ENCODE measurements at regions not wholly inside any gene's neighbourhood (a gene's known extent, or its start where the extent isn't known, plus 50 kb on each side); places are given as distances from the start of the nearest gene placed in this dataset.

DNA sequence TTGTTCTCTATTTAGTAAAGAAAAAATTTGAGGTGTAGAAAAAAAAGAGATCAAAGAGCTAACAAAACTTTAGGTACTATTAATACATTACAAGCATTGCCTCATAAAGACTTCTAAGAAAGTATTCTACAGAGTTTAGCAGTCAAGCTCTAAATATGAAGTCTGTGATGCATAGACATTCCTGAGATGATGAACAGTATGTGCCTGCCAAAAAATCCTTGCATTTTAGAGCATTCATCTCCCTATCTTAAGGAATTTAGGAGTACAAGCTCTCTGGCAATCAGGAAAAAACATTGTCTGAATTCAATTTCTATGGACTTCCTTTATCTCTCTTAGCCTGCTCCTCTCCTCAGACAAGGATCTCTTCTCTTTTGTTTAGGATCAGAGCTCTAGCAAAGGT, 202.6 kb upstream of the LRFN5 start:
- Histone ChIP-seq H2AK5ac (ENCODE audit: low read length) (no peak overlapping the region), H2BK120ac (ENCODE audit: low read depth, low read length) (no peak overlapping the region), H4K8ac (ENCODE audit: low read depth, low read length) (no peak overlapping the region), H3K27me3 (ENCODE audit: insufficient read depth, low read length, poor library complexity) (no peaks in the 10 kb centered on the region), H3K4me3 (ENCODE audit: low read length) (no peak overlapping the region), H3K56ac (ENCODE audit: low read length) (no peak overlapping the region), H3K4me2 (ENCODE audit: low read length) (no peak overlapping the region), H3K23ac (ENCODE audit: low read length) (no peak overlapping the region), H3K9ac (ENCODE audit: low read length) (no peak overlapping the region), H3K18ac (ENCODE audit: low read length) (no peak overlapping the region), H3K4ac (ENCODE audit: low read depth, low read length) (no peak overlapping the region), H2BK15ac (replicated peaks; ENCODE audit: low read depth) (no peak overlapping the region), H4K5ac (ENCODE audit: low read length) (no peak overlapping the region), H3K79me1 (ENCODE audit: low read length) (no peaks in the 10 kb centered on the region), H3K27ac (ENCODE audit: low read depth, low read length) (no peak overlapping the region), H3K79me2 (ENCODE audit: control insufficient read depth, insufficient read depth, low read length) (no peaks in the 10 kb centered on the region), H3K4me1 (ENCODE audit: control insufficient read depth, low read depth, low read length) (peaks cover 2% of the 10 kb centered on the region), H2BK5ac (ENCODE audit: low read length) (no peak overlapping the region), H3K36me3 (ENCODE audit: control insufficient read depth, insufficient read depth, low read length) (no peaks in the 10 kb centered on the region)
- no peak for DNase-seq

DNA sequence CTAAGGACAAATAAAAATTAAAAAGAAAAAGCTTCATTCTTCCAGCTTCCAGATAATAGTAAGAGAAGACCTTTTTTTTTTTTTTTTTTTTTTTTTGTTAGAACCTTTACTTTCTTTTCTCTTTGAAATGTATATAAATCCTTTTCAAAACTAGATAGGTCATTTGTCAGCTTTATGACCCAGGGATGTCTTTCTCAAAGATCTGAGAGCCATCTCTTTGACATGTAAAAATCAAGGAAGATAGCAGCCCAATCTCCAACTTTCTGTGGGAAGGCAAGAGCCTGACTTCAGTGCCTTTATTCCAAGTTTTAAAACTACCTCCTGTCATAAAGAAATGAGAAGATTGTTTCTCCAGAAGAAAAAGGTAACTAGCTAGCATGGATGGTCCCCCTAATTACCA, 203.3 kb upstream of the LRFN5 start:
- Histone ChIP-seq H2BK120ac (ENCODE audit: low read depth, low read length) (no peak overlapping the region), H3K36me3 (ENCODE audit: control insufficient read depth, insufficient read depth, low read length) (no peaks in the 10 kb centered on the region), H3K9ac (ENCODE audit: low read length) (no peak overlapping the region), H3K27me3 (ENCODE audit: insufficient read depth, low read length, poor library complexity) (no peaks in the 10 kb centered on the region), H3K4me1 (ENCODE audit: control insufficient read depth, low read depth, low read length) (peaks cover 2% of the 10 kb centered on the region), H3K79me1 (ENCODE audit: low read length) (no peaks in the 10 kb centered on the region), H3K4me2 (ENCODE audit: low read length) (no peak overlapping the region), H3K23ac (ENCODE audit: low read length) (no peak overlapping the region), H3K4me3 (ENCODE audit: low read length) (no peak overlapping the region), H3K18ac (ENCODE audit: low read length) (no peak overlapping the region), H2BK5ac (ENCODE audit: low read length) (no peak overlapping the region), H3K56ac (ENCODE audit: low read length) (no peak overlapping the region), H4K8ac (ENCODE audit: low read depth, low read length) (no peak overlapping the region), H3K79me2 (ENCODE audit: control insufficient read depth, insufficient read depth, low read length) (no peaks in the 10 kb centered on the region), H3K4ac (ENCODE audit: low read depth, low read length) (no peak overlapping the region), H2BK15ac (replicated peaks; ENCODE audit: low read depth) (no peak overlapping the region), H4K5ac (ENCODE audit: low read length) (no peak overlapping the region), H3K27ac (ENCODE audit: low read depth, low read length) (no peak overlapping the region), H2AK5ac (ENCODE audit: low read length) (no peak overlapping the region)
- peak; percentile 17 for DNase-seq

DNA sequence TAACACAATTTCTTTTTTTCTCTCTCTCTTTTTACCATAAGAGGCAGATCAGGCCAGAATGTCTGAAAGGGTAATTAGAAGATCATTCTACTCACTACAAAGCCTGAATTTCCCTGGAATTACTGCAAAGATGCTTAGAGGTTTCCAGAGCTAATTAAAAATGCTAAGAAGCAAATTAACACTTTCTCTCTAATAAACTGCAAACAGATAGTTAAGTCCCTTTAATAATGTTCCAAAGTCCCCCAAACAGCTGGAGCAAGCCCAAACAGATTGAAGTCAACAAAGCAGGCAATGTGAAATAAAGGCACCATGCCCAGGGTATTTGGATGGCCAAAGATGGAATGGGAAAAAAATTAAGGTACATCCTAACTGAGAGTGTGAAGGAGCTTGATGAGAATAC, 208.8 kb upstream of the LRFN5 start:
- Histone ChIP-seq H3K56ac (ENCODE audit: low read length) (no peak overlapping the region), H3K79me1 (ENCODE audit: low read length) (no peaks in the 10 kb centered on the region), H3K4me1 (ENCODE audit: control insufficient read depth, low read depth, low read length) (peaks cover 2% of the 10 kb centered on the region), H3K36me3 (ENCODE audit: control insufficient read depth, insufficient read depth, low read length) (no peaks in the 10 kb centered on the region), H3K23ac (ENCODE audit: low read length) (no peak overlapping the region), H3K18ac (ENCODE audit: low read length) (no peak overlapping the region), H2AK5ac (ENCODE audit: low read length) (no peak overlapping the region), H3K4ac (ENCODE audit: low read depth, low read length) (no peak overlapping the region), H2BK15ac (replicated peaks; ENCODE audit: low read depth) (no peak overlapping the region), H2BK5ac (ENCODE audit: low read length) (no peak overlapping the region), H3K9ac (ENCODE audit: low read length) (no peak overlapping the region), H4K5ac (ENCODE audit: low read length) (no peak overlapping the region), H3K4me3 (ENCODE audit: low read length) (no peak overlapping the region), H3K4me2 (ENCODE audit: low read length) (no peak overlapping the region), H3K79me2 (ENCODE audit: control insufficient read depth, insufficient read depth, low read length) (no peaks in the 10 kb centered on the region), H3K27ac (ENCODE audit: low read depth, low read length) (no peak overlapping the region), H3K27me3 (ENCODE audit: insufficient read depth, low read length, poor library complexity) (no peaks in the 10 kb centered on the region), H4K8ac (ENCODE audit: low read depth, low read length) (no peak overlapping the region), H2BK120ac (ENCODE audit: low read depth, low read length) (no peak overlapping the region)
- DNase-seq, result no peak

- Histone ChIP-seq H3K36me3 (ENCODE audit: control insufficient read depth, insufficient read depth, low read length) (no peaks in the 10 kb centered on the region), H3K27me3 (ENCODE audit: insufficient read depth, low read length, poor library complexity) (no peaks in the 10 kb centered on the region), H3K27ac (ENCODE audit: low read depth, low read length) (no peak overlapping the region), H3K4ac (ENCODE audit: low read depth, low read length) (no peak overlapping the region), H3K18ac (ENCODE audit: low read length) (no peak overlapping the region), H3K56ac (ENCODE audit: low read length) (no peak overlapping the region), H4K8ac (ENCODE audit: low read depth, low read length) (no peak overlapping the region), H3K9ac (ENCODE audit: low read length) (no peak overlapping the region), H2BK5ac (ENCODE audit: low read length) (no peak overlapping the region), H2BK120ac (ENCODE audit: low read depth, low read length) (no peak overlapping the region), H3K4me1 (ENCODE audit: control insufficient read depth, low read depth, low read length) (peaks cover 2% of the 10 kb centered on the region), H4K5ac (ENCODE audit: low read length) (no peak overlapping the region), H3K79me1 (ENCODE audit: low read length) (no peaks in the 10 kb centered on the region), H2AK5ac (ENCODE audit: low read length) (no peak overlapping the region), H3K4me2 (ENCODE audit: low read length) (no peak overlapping the region), H3K4me3 (ENCODE audit: low read length) (no peak overlapping the region), H3K23ac (ENCODE audit: low read length) (no peak overlapping the region), H2BK15ac (replicated peaks; ENCODE audit: low read depth) (no peak overlapping the region), H3K79me2 (ENCODE audit: control insufficient read depth, insufficient read depth, low read length) (no peaks in the 10 kb centered on the region)
- DNase-seq, result no peak
- WGBS (ENCODE audit: extremely low coverage, insufficient coverage, low lambda C conversion rate), result no CpG with 5 or more reads among the region's 6 CpGs
These were observed 213.2 kb upstream of the LRFN5 start for GRCh38 chr14:41393512-41393911.

DNA sequence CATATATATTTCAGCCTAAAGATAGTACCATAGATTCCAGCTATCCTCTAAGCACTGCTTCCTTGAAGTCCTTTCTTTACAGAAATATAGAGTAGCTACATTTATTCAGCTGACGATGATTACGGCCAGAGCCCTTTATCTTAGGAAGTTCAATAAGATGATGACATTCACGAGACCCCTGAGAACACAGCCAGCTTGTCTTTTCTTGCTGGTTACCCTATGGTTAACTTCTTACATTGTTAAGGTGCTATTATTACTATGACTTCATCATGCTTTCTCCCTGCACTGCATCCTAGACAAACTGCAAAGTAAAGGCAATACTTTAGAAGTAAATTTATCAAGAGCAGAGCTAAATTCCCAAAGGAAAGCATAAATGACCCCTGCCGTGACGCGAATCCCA, 214.4 kb upstream of the LRFN5 start:
- Histone ChIP-seq H3K18ac (ENCODE audit: low read length) (no peak overlapping the region), H2AK5ac (ENCODE audit: low read length) (no peak overlapping the region), H4K5ac (ENCODE audit: low read length) (no peak overlapping the region)

GRCh38 chr14:41389355-41389754, 217.3 kb upstream of the LRFN5 start:
- Histone ChIP-seq H3K18ac (ENCODE audit: low read length) (no peak overlapping the region), H2BK15ac (replicated peaks; ENCODE audit: low read depth) (no peak overlapping the region), H4K5ac (ENCODE audit: low read length) (no peak overlapping the region), H3K9ac (ENCODE audit: low read length) (no peak overlapping the region), H3K4me2 (ENCODE audit: low read length) (no peak overlapping the region), H3K4me1 (ENCODE audit: control insufficient read depth, low read depth, low read length) (no peaks in the 10 kb centered on the region), H2BK120ac (ENCODE audit: low read depth, low read length) (no peak overlapping the region), H3K36me3 (ENCODE audit: control insufficient read depth, insufficient read depth, low read length) (no peaks in the 10 kb centered on the region), H3K27me3 (ENCODE audit: insufficient read depth, low read length, poor library complexity) (no peaks in the 10 kb centered on the region), H3K4ac (ENCODE audit: low read depth, low read length) (no peak overlapping the region), H3K79me2 (ENCODE audit: control insufficient read depth, insufficient read depth, low read length) (no peaks in the 10 kb centered on the region), H3K56ac (ENCODE audit: low read length) (no peak overlapping the region), H3K27ac (ENCODE audit: low read depth, low read length) (no peak overlapping the region), H3K4me3 (ENCODE audit: low read length) (no peak overlapping the region), H4K8ac (ENCODE audit: low read depth, low read length) (no peak overlapping the region), H3K79me1 (ENCODE audit: low read length) (no peaks in the 10 kb centered on the region), H2BK5ac (ENCODE audit: low read length) (no peak overlapping the region), H2AK5ac (ENCODE audit: low read length) (no peak overlapping the region), H3K23ac (ENCODE audit: low read length) (no peak overlapping the region)
- DNase-seq, result no peak
- no CpG with 5 or more reads among the region's 1 CpG for WGBS (ENCODE audit: extremely low coverage, insufficient coverage, low lambda C conversion rate)

More for the DNA sequence above, 214.4 kb upstream of the LRFN5 start:
- Histone ChIP-seq H3K4me3 (ENCODE audit: low read length) (no peak overlapping the region), H3K4me1 (ENCODE audit: control insufficient read depth, low read depth, low read length) (no peaks in the 10 kb centered on the region), H2BK5ac (ENCODE audit: low read length) (no peak overlapping the region), H3K79me2 (ENCODE audit: control insufficient read depth, insufficient read depth, low read length) (no peaks in the 10 kb centered on the region), H3K27ac (ENCODE audit: low read depth, low read length) (no peak overlapping the region), H3K79me1 (ENCODE audit: low read length) (no peaks in the 10 kb centered on the region), H3K23ac (ENCODE audit: low read length) (no peak overlapping the region), H3K4ac (ENCODE audit: low read depth, low read length) (no peak overlapping the region), H3K36me3 (ENCODE audit: control insufficient read depth, insufficient read depth, low read length) (no peaks in the 10 kb centered on the region), H3K27me3 (ENCODE audit: insufficient read depth, low read length, poor library complexity) (no peaks in the 10 kb centered on the region), H3K4me2 (ENCODE audit: low read length) (no peak overlapping the region), H3K9ac (ENCODE audit: low read length) (no peak overlapping the region), H3K56ac (ENCODE audit: low read length) (no peak overlapping the region), H2BK120ac (ENCODE audit: low read depth, low read length) (no peak overlapping the region), H2BK15ac (replicated peaks; ENCODE audit: low read depth) (no peak overlapping the region), H4K8ac (ENCODE audit: low read depth, low read length) (no peak overlapping the region)
- DNase-seq, result no peak
- WGBS (ENCODE audit: extremely low coverage, insufficient coverage, low lambda C conversion rate), result no CpG with 5 or more reads among the region's 6 CpGs

Measured in mesendoderm (in vitro differentiated cells).